D721Med (cell line): ENCODE measurements at regions not wholly inside any gene's neighbourhood (a gene's known extent, or its start where the extent isn't known, plus 50 kb on each side); places are given as distances from the start of the nearest gene placed in this dataset.

Experiments
- DNase-seq: peaks from one replicate; pipeline ENCODE4 v3.0.0; 2011; ENCODE audit warnings: low spot score; ENCODE audit not compliant: insufficient read length
- FAIRE-seq: peaks from 2 replicates; lab custom pipeline; 2011; peaks lifted over from hg19 to GRCh38; lab: Jason Lieb, UNC
- TF ChIP-seq, protein P1 (sequence below): IDR thresholded peaks from 2 replicates; pipeline ENCODE4 v1.5.1; 2012; ENCODE audit warnings: mild to moderate bottlenecking, control low read depth; ENCODE audit not compliant: insufficient read depth; ENCODE audit errors: missing control alignments

DNA sequence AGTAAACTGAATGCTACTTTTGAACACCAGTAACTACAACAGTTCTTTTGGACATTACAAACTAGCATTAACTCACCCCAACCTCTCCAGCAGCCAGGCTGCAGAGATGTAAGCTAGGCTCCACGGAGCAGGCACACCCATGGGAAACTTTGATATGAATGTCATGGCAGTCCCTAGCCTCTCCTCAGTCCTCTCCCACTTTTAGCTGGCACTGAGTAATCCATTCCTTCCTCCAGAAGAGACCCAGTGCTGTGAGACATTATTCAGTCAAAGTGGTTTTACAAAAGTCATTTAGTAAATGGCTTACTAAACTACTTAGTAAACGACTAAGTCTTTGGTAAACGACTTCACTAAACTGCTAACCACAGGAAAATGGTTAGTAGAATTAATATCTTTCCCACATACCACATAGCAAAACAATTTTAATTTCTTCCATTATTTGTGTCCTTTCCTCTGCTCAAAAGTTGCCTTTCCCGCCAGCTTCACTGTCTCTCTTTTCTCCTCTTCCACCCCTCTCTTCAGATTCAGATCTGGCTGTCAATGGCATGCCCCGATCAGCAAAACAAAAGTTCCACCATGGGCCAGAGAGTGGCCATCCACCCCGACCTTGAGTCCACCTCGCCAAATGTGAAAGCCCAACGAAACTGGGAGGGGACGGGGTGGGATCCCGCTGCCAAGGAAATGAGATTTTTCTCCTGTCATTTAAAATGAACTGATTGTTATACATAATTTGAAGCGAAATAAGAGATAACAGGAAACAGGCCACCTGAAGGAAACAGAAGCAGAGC lies 67.5 kb upstream of the TJP1 start:
- TF ChIP-seq, protein P1, sequence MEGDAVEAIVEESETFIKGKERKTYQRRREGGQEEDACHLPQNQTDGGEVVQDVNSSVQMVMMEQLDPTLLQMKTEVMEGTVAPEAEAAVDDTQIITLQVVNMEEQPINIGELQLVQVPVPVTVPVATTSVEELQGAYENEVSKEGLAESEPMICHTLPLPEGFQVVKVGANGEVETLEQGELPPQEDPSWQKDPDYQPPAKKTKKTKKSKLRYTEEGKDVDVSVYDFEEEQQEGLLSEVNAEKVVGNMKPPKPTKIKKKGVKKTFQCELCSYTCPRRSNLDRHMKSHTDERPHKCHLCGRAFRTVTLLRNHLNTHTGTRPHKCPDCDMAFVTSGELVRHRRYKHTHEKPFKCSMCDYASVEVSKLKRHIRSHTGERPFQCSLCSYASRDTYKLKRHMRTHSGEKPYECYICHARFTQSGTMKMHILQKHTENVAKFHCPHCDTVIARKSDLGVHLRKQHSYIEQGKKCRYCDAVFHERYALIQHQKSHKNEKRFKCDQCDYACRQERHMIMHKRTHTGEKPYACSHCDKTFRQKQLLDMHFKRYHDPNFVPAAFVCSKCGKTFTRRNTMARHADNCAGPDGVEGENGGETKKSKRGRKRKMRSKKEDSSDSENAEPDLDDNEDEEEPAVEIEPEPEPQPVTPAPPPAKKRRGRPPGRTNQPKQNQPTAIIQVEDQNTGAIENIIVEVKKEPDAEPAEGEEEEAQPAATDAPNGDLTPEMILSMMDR: no peak
- no peak for FAIRE-seq
- no peak for DNase-seq

DNA sequence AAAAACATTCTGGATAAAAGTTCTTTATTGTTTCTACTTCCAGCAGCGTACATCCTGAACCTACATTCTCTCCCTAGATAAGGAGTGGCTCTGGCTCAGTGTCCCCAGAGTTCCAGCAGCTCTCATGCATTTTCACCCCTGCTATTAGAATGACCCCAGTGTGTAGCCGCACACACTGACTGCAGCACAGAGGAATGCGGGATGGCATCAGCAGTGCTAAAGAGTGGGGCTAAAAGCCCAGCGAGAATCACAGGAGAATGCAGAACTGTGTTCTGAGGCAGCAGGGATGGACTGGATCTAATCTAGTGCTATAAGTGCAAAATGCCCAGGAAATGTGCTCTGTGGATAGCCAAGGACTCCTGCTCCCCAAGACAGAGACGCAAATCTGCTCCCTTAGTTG lies 66.4 kb upstream of the TJP1 start:
- DNase-seq (no peak), FAIRE-seq (no peak)
- TF ChIP-seq, protein P1: no peak

DNA sequence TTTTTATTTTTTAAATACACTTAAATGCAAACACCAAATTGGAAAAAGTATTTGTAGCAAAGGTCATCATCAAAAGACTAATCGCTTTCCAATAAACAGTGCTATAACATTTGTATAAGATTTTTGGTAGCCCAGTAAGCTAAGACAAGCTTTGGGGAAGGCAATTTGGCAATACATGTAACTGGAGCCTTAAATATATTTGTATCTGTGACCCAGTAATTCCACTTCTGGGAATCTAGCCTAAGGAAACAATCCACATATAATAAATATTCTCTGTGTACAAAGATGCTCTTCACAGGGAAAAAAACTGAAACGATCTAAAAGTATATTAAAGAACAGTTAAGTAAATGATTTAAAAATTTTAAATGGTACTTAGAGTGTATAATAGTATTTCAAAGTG lies 65.5 kb upstream of the TJP1 start:
- FAIRE-seq: no peak
- TF ChIP-seq, protein P1: no peak
- no peak for DNase-seq

DNA sequence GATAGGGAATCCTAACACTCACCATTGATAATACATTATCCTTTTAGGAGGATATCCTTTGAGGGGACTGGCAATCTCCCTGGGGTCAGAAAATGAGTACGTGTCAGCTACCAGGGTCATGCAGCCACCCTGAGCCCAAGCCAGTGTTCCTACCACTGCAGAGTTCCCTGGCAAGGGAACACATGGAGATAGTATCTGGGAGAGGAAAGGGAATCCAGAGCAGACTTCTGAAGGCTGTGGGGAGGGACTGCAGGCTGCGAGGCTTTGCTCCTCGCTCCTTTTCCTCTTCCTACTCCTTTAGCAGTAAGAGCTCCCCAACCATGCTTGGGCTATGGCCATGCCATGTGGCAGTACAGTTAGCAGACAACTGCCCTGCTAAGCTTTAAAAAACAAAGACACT lies 62.9 kb upstream of the TJP1 start:
- TF ChIP-seq, protein P1: no peak
- DNase-seq: no peak
- FAIRE-seq: no peak

DNA sequence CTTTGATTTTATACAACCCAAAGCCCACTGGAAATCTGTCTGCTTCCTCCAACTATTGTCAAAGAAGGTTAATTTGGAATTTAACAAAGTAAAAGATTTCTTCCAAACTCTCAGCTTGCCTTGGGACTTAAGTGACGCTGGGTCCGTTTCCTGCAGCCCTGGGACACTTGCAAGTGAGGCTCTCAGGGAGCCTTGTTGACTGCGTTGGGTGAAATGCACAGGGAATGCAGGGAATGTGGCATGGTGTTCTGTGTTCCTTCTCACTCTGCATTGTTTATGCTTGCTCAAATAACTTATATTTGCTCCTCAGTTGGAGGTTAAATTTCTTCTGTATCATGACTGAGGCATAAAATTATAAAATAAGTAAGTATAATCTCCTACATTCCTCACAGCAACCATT lies 60.9 kb upstream of the TJP1 start:
- TF ChIP-seq, protein P1: no peak
- no peak for DNase-seq
- no peak for FAIRE-seq

DNA sequence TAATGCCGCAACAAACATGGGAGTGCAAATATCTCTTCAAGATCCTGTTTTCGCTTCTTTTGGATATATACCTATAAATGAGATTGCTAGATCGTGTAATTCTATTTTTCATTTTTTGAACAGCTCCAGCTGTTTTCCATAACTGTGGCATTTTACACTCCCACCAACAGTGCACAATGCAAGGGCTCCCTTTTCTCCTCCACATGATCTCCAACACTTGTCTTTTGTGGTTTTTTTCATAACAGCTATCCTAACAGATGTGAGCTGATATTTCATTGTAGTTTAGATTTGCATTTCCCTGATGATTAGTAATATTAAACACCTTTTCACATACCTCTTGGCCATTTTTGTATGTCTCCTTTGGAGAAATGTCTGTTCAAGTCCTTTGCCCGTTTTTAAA lies 58.6 kb upstream of the TJP1 start:
- FAIRE-seq (no peak), DNase-seq (no peak)
- TF ChIP-seq, protein P1: no peak

DNA sequence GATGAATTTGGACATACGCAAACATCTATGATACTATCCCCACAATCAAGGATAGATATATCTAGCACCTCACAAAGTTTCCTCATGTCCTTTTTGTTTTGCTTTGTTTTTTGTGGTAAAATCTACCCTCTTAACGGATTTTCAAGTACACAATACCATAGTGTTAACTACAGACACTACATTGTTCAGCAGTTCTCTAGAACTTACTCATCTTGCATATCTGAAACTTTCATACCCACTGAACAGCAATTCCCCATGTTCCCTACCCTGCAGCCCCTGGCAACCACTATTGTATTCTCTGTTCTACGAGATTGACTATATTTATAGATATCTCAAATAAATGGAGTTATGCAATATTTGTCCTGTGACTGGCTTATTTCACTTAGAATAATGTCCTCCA lies 58.1 kb upstream of the TJP1 start:
- DNase-seq (no peak), FAIRE-seq (no peak)
- TF ChIP-seq, protein P1: no peak
